ENCODE measurements at regions not wholly inside any gene's neighbourhood (a gene's known extent, or its start where the extent isn't known, plus 50 kb on each side); places are given as distances from the start of the nearest gene placed in this dataset.

GRCh38 chr14:71372411-71372838, 465.2 kb downstream of the PCNX1 start:
- Histone ChIP-seq H3K9ac (ENCODE audit: low read depth, low read length) (no peak overlapping the region), H3K9me3 (ENCODE audit: control insufficient read depth, insufficient read depth, low read length) (no peaks in the 10 kb centered on the region), H3K4me3 (ENCODE audit: insufficient read depth, low read depth, low read length) (no peak overlapping the region), H4K91ac (ENCODE audit: insufficient read depth, low read depth, low read length) (no peak overlapping the region), H2BK15ac (ENCODE audit: low read depth, low read length) (no peak overlapping the region), H3K56ac (ENCODE audit: extremely low read depth, insufficient read depth, low read length) (no peak overlapping the region), H2AK9ac (replicated peaks; ENCODE audit: low read depth, low read length, poor library complexity) (no peak overlapping the region), H3K14ac (replicated peaks; ENCODE audit: low read depth, low read length) (no peak overlapping the region), H3K79me1 (ENCODE audit: low read depth in 1 of 2, low read length in 2 of 2) (peaks cover 8 to 30% of the 10 kb centered on the region in 2 experiments), H3K4ac (ENCODE audit: low read depth, low read length) (no peak overlapping the region), H4K5ac (ENCODE audit: low read depth, low read length) (no peak overlapping the region), H2AFZ (replicated peaks; ENCODE audit: low read length, poor library complexity) (no peak overlapping the region), H2BK20ac (ENCODE audit: low read depth, low read length) (no peak overlapping the region), H3K36me3 (ENCODE audit: control insufficient read depth, insufficient read depth, low read length) (no peaks in the 10 kb centered on the region), H3K27me3 (ENCODE audit: control insufficient read depth, insufficient read depth, low read length) (no peaks in the 10 kb centered on the region), H2BK5ac (ENCODE audit: low read depth, low read length, poor library complexity, severe bottlenecking) (peak overlapping the region; percentile 96), H2AK5ac (ENCODE audit: low read depth, low read length) (no peak overlapping the region), H4K8ac (ENCODE audit: low read depth in 2 of 2, low read length in 2 of 2) (no peak overlapping the region; a peak in 1 of 4 replicates), H4K20me1 (ENCODE audit: insufficient read depth, low read length) (no peaks in the 10 kb centered on the region; the same call in 1 of the 2 replicates), H3K18ac (ENCODE audit: low read depth, low read length) (no peak overlapping the region), H3K23ac (ENCODE audit: low read depth, low read length) (no peak overlapping the region), H3K27ac (ENCODE audit: insufficient read depth, low read length) (no peak overlapping the region), H3K4me1 (ENCODE audit: control insufficient read depth, insufficient read depth, low read length) (no peaks in the 10 kb centered on the region), H2BK120ac (ENCODE audit: low read depth, low read length) (no peak overlapping the region), H3K4me2 (ENCODE audit: low read depth, low read length) (peak overlapping the region; percentile 74; the same call in 1 of the 2 replicates), H3K9me1 (ENCODE audit: insufficient read depth, low read length) (no peaks in the 10 kb centered on the region)
- BruUV-seq (replicated peaks): no TSS peak
- ATAC-seq (ENCODE audit: low read depth) (peak; percentile 93), DNase-seq (peak; percentile 88)
- POLR2A ChIA-PET (ENCODE audit: unreplicated experiment): no interaction called here
- intact Hi-C loops (cut with micrococcal nuclease): loop anchor here (5.0 kb wide), 1 partner anchor 50 kb away; the partner anchor contains the start of gene SIPA1L1
- in situ Hi-C loops (cut with MboI; ENCODE audit: low sequenced_read_pairs): no loop called here
- no CpG with 5 or more reads among the region's 4 CpGs for WGBS, 2 experiments (ENCODE audit: extremely low coverage in 2 of 2, insufficient read length in 1 of 2)
- dilution Hi-C loops (cut with HindIII; ENCODE audit: low sequenced_read_pairs, unreplicated experiment): no loop called here
- TF ChIP-seq CEBPB (IDR thresholded peaks at IDR 0.05; ENCODE audit: low read depth, low read length) (peak; percentile 66), FOS (IDR thresholded peaks at IDR 0.05; ENCODE audit: low read depth, low read length) (0 out of 2 replicates have a peak, but pooled peaks have one; percentile 10), ELK1 (IDR thresholded peaks at IDR 0.05; ENCODE audit: borderline replicate concordance, low read depth, low read length) (no peak)
- CTCF ChIA-PET: interaction anchor here (0.8 kb wide), 1 partner anchor 465 kb away, joined by 3 read pairs; the partner anchor contains the start of gene PCNX1
